ENCODE measurements at regions not wholly inside any gene's neighbourhood (a gene's known extent, or its start where the extent isn't known, plus 50 kb on each side); places are given as distances from the start of the nearest gene placed in this dataset.

DNA sequence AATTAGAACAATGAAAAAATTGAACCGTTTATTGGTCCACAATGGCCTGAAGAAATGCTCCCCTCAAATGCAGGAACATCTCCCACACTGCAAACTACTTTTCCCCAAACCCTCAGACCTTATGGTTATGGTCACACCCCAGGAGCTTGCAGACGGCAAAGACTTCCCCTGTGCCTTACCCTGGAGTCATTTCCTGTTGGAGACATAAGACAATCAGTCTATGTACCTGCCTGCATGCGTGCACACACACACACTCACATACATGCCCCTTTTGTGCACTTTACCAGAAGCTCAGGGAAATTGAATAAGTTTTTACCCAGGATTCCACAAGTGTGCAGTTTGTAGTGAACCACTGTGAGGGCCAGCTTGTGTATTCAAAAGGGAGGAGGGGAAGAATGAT, 281.9 kb upstream of the CELF4 start:
- TF ChIP-seq, protein P1, sequence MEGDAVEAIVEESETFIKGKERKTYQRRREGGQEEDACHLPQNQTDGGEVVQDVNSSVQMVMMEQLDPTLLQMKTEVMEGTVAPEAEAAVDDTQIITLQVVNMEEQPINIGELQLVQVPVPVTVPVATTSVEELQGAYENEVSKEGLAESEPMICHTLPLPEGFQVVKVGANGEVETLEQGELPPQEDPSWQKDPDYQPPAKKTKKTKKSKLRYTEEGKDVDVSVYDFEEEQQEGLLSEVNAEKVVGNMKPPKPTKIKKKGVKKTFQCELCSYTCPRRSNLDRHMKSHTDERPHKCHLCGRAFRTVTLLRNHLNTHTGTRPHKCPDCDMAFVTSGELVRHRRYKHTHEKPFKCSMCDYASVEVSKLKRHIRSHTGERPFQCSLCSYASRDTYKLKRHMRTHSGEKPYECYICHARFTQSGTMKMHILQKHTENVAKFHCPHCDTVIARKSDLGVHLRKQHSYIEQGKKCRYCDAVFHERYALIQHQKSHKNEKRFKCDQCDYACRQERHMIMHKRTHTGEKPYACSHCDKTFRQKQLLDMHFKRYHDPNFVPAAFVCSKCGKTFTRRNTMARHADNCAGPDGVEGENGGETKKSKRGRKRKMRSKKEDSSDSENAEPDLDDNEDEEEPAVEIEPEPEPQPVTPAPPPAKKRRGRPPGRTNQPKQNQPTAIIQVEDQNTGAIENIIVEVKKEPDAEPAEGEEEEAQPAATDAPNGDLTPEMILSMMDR (IDR thresholded peaks at IDR 0.05; ENCODE audit: low read depth, low read length, missing input control) = no peak
- TF ChIP-seq FOXA1 (IDR thresholded peaks at IDR 0.05) (no peak), YY1 (IDR thresholded peaks at IDR 0.05) (no peak), EGR1 (IDR thresholded peaks at IDR 0.05; ENCODE audit: low read depth in 2 of 2) (no peak), RAD21 (IDR thresholded peaks at IDR 0.05) (no peak), JUND (IDR thresholded peaks at IDR 0.05) (no peak), SP1 (IDR thresholded peaks at IDR 0.05) (no peak), TAF1 (conservative IDR thresholded peaks at IDR 0.05) (no peak), GABPA (IDR thresholded peaks at IDR 0.05 in 1 of 2, conservative IDR thresholded peaks at IDR 0.05 in 1 of 2) (no peak), RXRA (IDR thresholded peaks at IDR 0.05) (no peak), FOXA2 (IDR thresholded peaks at IDR 0.05) (no peak)
- TF ChIP-seq, protein P2, sequence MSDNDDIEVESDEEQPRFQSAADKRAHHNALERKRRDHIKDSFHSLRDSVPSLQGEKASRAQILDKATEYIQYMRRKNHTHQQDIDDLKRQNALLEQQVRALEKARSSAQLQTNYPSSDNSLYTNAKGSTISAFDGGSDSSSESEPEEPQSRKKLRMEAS (IDR thresholded peaks at IDR 0.05) = no peak
- TF ChIP-seq, protein P3, sequence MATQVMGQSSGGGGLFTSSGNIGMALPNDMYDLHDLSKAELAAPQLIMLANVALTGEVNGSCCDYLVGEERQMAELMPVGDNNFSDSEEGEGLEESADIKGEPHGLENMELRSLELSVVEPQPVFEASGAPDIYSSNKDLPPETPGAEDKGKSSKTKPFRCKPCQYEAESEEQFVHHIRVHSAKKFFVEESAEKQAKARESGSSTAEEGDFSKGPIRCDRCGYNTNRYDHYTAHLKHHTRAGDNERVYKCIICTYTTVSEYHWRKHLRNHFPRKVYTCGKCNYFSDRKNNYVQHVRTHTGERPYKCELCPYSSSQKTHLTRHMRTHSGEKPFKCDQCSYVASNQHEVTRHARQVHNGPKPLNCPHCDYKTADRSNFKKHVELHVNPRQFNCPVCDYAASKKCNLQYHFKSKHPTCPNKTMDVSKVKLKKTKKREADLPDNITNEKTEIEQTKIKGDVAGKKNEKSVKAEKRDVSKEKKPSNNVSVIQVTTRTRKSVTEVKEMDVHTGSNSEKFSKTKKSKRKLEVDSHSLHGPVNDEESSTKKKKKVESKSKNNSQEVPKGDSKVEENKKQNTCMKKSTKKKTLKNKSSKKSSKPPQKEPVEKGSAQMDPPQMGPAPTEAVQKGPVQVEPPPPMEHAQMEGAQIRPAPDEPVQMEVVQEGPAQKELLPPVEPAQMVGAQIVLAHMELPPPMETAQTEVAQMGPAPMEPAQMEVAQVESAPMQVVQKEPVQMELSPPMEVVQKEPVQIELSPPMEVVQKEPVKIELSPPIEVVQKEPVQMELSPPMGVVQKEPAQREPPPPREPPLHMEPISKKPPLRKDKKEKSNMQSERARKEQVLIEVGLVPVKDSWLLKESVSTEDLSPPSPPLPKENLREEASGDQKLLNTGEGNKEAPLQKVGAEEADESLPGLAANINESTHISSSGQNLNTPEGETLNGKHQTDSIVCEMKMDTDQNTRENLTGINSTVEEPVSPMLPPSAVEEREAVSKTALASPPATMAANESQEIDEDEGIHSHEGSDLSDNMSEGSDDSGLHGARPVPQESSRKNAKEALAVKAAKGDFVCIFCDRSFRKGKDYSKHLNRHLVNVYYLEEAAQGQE (IDR thresholded peaks at IDR 0.05) = no peak
- TF ChIP-seq, protein P4, sequence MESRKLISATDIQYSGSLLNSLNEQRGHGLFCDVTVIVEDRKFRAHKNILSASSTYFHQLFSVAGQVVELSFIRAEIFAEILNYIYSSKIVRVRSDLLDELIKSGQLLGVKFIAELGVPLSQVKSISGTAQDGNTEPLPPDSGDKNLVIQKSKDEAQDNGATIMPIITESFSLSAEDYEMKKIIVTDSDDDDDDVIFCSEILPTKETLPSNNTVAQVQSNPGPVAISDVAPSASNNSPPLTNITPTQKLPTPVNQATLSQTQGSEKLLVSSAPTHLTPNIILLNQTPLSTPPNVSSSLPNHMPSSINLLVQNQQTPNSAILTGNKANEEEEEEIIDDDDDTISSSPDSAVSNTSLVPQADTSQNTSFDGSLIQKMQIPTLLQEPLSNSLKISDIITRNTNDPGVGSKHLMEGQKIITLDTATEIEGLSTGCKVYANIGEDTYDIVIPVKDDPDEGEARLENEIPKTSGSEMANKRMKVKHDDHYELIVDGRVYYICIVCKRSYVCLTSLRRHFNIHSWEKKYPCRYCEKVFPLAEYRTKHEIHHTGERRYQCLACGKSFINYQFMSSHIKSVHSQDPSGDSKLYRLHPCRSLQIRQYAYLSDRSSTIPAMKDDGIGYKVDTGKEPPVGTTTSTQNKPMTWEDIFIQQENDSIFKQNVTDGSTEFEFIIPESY (IDR thresholded peaks at IDR 0.05) = no peak

Measured in liver (tissue), 3 donors.